T-helper 22 cell (primary cell): ENCODE measurements at regions not wholly inside any gene's neighbourhood (a gene's known extent, or its start where the extent isn't known, plus 50 kb on each side); places are given as distances from the start of the nearest gene placed in this dataset.
"Not testable (repeated sequence)": the region's sequence is repeated elsewhere in the genome, so short reads cannot be mapped to it uniquely, and the experiment has no call there.

ENCODE experiments used
- DNase-seq: peaks from one replicate; pipeline ENCODE4 v3.0.0-alpha.2; 2020; ENCODE audit warnings: low read depth

DNA sequence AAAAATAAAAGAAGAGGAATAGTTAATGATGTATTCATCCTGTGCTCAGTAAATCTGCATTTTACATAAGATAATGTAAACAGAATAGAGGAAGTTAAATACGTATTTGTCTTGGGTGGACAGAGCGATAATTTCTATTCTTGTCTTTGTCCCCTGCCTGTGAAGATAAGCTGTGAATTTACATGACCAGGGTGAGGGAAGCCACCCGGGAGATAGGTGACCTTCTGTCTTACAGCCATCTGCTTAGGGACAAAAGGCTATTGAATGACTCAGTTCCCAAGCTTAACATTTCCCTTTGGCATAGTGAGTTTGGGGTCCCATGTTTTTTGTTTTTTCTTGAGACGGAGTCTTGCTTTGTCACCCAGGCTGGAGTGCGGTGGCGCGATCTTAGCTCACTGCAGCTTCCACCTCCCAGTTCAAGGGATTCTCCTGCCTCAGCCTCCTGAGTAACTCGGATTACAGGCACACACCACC lies 88.7 kb upstream of the KCTD7 start:
- no peak for DNase-seq

DNA sequence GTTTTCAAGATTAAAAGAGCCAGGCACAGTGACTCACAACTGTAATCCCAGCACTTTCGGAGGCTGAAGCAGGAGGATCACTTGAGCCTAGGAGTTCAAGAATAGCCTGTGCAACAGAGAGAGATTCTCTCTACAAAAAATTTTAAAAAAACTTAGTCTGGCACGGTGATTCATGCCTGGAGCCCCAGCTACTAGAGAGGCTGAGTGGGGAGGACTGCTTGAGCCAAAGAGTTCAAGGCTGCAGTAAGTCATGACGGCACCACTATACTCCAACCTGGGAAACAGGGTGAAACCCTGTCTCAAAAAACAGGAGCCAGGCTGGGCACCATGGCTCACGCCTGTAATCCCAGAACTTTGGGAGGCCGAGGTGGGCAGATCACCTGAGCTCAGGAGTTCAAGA lies 86.6 kb upstream of the KCTD7 start:
- DNase-seq = no peak

DNA sequence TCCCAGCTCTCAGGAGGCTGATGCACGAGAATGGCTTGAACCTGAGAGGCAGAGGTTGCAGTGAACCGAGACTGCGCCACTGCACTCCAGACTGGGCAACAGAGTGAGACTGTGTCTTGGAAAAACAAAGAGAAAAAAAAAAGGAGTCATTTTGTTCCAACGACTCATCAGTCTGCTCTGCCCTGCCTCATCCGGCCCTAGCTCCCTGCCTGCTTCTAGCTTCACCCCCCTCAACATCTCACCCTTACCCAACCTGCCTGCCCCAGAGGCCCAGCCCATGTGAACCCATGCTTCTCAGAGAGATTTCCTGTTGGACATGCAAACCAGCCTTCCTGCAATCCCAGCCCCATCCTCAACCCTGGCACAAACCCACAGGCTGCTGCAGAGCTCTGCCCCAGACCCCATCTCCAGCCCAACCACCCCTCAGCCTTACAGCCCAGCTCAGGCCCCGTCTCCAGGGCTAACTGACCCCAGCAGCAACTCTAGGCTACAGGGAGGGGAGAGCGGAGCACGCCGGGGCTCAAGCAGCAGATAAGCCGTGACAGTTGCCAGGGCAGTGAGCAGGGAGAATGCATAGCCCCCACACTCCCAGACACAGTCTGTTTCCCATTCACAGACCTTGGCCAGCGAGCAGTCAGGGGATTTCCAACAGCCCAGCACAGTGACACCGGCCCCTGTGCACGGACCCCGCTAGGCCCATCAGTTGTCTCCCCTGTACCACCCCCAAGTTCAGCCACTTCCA lies 86.0 kb upstream of the KCTD7 start:
- no peak for DNase-seq

DNA sequence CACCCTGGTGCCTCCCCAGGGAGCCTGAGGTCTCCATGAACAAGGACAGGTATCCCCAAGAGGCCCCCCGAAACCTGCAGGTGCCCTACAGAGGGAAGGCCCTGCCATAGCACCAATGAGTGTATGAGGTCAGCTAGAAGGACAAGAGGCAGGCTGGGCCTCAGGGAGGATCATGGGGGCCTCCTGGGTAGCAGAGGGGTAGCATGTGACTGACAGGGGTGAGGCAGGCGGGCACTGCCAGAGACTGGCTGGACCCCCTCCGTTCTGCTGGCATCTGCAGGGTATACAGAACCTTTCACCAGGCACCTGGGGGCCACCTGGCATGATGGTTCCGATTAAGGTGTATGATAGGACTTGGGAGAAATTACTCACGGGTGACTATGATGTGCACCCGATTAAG lies 79.2 kb upstream of the KCTD7 start:
- no peak for DNase-seq

DNA sequence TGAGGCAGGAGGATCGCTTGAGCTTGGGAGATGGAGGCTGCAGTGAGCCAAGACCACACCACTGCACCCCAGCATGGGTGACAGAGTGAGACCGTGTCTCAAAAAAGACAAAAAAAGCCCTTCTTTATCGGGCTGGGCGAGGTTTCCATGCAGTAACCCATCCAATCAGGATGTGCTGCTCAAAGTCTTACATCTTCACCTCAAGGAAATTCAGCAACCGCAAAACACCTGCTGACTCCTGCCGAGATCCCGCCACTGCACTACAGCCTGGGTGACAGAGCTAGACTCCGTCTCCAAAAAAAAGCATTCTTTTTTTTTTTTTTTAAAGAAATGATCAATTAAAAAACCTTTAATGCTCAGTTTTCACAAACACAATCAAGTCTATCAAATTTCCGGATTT lies 75.7 kb upstream of the KCTD7 start:
- no peak for DNase-seq

DNA sequence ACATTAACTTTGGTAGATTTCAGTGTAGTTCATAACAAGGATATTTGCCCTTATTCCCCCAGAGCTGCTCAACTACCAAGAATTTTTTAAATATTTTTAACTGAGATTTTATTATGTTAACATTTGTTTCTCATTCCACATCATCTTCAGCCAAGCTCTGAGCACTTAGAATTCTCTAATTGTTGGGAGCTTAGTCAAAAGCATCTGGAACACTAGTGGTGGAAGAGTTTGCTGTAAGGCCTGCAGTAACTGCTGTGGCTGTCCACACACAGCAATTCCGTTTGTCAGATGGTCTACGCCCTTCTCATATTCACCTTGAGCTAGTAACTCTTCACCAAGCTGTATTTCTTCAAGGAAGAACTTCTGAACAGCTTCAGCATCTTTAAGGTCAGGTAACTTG lies 75.0 kb upstream of the KCTD7 start:
- not testable (repeated sequence) for DNase-seq

DNA sequence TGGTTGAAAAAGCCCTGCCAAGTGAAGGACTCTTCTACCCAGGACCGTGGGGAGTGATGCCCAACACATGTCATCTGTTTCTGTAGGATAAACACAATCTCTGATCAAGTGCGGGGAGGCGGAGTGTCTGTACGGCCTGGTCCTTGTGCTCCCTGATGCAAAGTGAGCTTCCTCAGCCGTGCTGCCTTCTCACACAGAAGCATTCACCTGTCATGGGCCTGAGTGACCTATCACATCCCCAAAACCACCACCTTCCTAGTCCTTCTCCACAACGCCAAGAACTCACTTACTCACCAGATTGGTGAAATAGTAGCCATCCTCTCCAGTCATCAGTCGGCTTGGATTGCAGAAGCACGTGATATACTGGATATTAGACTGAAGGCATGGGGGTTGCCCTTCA lies 74.4 kb upstream of the KCTD7 start:
- not testable (repeated sequence) for DNase-seq

DNA sequence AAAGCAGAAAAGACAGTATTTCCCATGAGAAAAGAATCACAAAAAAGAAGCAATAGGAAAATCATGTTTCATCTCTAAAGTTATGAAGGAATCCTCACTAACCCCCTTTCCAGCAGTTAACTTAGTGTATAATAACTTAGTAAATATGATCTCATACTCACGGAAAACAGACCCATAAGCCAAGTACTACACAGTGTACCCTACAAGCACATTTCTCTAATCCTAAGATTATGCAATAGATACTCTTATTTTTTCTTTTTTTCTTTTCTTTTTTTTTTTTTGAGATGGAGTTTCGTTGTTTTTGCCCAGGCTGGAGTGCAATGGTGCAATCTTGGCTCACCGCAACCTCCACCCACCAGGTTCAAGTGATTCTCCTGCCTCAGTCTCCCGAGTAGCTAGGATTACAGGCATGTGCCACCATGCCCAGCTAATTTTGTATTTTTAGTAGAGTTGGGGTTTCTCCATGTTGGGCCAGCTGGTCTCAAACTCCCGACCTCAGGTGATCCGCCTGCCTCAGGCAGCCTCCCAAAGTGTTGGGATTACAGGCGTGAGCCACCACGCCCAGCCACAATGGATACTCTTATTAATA lies 73.7 kb upstream of the KCTD7 start:
- not testable (repeated sequence) for DNase-seq

DNA sequence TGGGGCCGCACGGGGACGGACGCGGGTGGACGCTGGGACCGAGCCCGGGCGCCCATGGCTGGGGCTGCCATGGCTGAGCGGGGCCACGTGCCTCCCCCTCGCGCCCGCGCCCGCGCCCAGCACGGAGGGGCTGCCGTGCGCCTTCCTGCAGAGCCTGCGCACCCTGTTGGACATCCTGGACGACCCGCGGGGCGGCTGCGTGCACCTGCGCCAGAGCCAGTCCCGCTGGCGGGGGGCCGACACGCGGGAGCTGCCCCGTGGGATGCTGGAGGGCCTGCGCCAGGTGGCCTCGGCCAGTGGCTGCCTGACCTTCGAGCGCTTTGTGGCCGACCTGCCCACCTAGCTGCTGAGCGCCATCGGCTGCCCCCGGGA lies 72.5 kb upstream of the KCTD7 start:
- DNase-seq = no peak

DNA sequence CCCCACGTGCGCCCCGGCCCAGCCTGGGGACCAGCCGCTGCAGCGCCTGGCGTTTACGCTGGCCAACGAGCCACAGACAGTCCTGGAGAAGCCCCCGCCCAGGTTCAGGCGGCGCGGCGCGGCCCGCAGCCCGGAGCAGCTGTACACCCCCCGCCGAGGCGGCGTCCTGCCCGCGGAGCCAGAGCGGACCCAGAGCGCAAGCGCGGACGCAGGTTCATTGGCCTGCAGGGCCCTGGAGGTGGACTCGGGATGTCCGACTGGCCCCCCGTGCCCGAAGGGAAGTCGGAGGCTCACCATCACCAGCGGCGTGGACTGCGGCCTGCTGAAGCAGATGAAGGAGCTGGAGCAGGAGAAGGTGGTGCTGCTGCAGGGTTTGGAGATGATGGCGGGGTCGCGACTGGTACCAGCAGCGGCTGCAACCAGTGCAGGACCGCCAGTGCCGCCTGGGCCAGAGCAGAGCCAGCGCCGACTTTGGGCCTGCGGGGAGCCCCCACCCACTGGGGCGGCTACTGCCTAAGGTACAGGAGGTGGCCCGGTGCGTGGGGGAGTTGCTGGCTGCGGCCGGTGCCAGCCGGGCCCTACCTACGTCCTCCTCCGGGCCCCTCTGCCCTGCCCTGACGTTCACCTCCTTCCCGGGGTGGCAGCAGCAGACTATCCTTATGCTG lies 72.0 kb upstream of the KCTD7 start:
- no peak for DNase-seq

DNA sequence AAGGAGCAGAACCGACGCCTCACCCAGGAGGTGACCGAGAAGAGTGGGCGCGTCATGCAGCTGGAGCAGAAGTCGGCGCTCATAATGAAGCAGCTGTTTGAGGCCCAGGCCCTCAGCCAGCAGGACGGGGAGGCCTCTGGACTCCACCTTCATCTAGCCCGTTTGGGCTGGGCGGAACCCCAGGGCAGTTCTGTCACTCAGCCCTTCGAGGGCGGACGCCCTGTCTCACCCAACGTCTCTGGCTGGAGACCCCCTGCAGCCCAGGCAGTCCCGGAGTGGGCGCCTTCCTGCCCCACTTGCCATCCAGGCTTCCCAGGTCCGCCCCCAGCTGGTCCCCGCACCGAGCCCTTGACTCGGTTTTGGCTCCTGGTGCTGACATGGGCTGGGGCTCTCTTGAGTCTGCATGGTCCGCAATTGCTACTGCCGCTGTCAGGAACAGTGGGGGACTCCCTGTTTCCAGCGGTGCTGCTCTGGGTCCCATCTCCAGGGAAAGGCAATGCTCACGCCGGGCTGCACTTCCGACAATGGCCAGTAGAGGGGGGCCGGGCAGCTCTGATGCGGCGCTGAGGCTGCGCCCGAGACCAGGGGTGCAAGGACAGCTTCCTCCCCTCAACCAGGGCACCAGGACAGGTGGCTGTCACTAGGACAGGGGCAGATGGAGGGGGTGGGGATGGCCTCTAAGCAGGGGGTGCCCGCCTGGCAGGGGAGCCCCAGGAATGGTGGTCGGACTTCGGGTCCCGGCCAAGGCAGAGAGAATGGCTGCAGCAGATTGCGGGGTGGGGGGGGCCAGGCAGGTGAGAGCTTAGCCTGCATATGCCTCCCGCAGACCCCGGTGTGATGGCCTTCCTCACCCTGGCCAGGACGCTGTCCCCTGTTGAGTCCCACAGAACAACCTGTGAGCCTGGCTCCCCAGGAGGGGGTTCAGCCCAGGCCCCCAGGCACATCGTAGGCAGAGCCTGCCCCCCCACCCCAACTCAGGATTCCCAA lies 71.2 kb upstream of the KCTD7 start:
- DNase-seq = peak; percentile 21

DNA sequence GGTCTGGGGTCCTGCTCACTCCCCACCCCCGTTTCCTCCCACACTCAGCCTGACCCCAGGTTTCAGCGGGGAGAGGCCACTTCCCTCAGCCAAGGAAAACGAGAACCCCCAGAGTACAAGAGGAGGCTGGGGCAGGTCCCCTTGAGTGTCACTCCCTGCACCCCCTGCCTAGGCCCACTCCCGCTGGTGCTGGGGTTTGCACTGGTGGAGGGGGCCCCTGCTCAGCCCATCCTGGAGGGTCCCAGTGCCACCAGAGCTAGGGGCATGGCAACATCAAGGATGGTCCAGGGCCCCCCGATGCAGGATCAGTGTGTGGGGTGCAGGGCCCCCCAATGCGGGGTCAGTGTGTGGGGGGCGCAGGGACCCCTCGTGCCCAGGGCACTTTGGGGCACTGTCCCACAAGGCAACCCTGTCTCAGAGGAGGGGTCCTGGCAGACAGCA lies 70.5 kb upstream of the KCTD7 start:
- no peak for DNase-seq

DNA sequence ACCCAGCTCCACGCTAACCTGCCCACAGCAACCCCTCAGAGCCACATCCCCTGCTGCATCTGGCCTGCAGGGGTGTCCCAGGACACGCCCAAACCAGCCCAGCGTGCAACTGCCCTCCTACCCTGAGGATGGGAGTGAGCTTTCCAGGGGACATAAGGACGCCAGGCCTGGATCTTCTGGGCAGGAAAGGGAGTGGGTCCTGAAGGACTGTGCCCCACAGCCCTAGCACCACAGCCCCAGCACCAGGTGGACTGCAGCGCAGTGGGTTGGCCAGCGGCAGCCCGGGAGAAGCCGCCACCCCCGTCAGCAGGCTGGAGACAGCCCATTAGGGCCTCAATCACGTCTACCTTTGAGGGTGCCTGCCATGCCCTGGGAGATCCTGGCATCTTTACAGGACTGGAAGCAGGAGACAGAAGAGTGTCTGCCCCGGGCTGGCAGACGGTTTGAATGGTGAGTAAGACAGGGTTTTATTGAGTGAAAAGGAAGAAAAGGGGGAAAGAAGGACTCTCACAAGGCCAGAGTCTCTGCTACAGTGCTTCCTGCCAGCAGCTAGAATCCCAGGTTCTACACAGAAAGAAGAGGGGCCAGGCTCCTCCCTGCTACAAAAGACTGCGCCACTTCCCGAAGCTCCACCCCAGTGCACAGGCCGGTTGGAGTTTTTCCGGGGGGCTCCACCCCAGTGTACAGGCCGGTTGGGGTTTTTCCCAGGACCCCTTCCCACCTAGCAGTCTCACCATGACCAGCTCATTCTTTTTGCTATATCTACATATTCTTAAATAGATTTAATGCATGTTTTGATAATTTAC lies 69.8 kb upstream of the KCTD7 start:
- DNase-seq = no peak

DNA sequence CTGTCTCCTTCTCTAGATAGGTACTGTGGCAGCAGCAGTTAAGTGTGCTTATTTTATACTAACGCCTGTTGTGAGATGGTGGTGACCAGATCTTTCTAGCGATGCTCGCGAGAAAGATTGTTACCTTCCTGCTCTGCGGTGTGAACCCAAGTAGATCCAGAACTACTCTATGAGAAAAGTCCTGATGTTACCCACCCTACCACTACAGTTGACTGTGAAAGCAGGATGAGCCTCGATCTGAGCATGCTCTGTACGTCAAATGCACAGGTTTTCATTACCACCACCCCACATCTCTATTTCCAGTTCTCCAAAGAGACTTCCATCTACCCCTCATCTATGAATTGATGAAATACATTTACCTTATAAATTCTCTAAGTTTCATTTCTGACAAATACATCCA lies 64.6 kb upstream of the KCTD7 start:
- no peak for DNase-seq

DNA sequence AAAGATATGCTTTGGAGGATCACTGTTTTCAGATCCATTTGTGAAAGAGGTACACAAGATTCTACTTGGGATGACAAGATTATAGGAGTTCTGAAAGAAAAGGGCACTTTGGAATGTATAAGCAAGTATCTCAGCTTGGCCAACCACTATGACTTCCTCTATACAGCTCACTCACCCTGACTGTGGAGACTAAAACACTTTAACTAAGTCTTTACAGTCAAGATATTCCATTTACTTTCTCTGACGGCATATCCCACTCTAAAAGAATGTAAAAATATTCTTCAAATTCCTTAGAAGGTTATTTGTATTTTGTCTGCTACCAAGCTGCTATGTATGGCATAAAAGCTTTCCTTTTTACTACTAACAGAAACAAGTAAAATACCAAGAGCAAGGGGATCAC lies 58.5 kb upstream of the KCTD7 start:
- DNase-seq = not testable (repeated sequence)

DNA sequence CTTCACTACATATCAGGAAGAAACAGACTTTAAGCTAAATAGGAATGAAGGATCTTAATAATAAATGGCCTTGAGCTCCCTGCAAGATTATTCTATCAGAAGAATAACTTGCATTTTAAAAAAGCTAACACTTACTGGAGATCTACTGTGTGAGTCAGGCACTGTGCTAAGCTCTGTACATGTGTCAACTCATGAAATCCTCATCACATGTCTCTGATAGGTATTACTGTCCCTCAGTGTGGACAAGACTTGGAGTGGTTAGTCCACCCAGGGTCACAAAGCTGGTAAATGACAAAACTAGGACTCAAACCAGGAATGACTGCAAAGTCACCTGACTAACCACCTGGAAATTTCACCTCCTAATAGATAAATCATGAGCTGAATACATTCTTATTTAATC lies 57.1 kb upstream of the KCTD7 start:
- DNase-seq = no peak

DNA sequence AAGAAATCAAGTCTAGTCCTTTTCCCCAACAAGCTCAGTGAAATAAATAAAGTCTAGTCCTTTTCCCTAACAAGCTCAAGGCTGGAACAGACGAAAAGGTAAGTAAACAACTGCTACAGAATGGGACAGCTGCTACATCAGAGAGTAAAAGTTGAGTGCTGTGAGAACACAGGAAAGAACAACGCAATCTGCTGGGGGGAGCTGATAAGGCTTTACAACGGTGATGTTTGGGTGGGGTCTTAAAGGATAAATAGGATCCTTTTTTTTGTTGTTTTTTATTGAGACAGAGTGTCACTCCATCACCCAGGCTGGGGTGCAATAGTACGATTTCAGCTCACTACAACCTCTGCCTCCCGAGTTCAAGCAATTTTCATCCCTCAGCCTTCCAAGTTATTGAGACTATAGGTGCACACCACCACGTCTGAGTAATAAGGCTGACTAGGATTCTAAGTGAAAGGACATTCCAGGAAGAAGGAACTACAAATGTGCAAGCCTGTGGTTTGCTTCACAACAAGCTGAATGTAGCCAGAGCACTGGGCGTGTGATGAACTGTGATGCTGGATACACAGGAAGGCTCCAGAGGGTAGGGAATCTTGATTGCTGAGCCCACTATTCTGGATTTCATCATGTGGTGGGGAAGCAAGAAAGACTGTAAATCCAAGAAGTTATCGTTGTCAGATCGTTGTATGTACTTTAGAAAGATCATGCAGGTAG lies 54.7 kb upstream of the KCTD7 start:
- DNase-seq = not testable (repeated sequence)

DNA sequence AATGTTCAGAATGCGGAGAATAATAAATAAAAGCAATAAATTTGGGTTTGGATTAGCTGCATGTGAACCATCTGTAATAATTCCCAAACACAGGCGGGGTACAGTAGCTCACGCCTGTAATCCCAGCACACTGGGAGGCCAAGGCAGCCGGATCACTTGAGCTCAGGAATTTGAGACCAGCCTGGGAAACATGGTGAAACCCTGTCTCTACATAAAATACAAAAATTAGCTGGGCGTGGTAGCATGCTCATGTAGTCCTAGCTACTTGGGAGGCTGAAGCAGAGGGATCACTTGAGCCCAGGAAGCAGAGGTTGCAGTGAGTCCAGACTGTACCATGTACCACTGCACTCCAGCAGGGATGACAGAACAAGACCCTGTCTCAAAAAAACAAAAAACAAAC lies 53.9 kb upstream of the KCTD7 start:
- not testable (repeated sequence) for DNase-seq

DNA sequence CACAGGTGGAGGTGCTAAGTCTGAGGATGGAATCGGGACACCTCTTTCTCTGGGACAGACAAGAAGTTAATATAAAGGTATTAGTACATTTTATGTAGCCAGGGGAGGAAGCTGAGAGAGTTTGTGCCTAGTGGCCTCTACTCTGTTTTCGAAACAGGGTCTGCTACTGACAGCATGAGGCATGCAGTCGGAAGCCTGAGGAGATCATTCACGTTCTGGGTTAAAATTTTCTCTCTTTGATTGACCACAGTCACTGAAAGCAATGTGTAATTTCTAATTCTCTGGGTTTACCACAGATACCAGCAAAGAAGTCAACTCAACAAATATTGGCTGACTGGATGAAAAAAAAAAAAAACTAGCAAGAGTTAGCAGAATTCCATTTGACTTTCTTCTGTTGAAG lies 53.3 kb upstream of the KCTD7 start:
- no peak for DNase-seq

DNA sequence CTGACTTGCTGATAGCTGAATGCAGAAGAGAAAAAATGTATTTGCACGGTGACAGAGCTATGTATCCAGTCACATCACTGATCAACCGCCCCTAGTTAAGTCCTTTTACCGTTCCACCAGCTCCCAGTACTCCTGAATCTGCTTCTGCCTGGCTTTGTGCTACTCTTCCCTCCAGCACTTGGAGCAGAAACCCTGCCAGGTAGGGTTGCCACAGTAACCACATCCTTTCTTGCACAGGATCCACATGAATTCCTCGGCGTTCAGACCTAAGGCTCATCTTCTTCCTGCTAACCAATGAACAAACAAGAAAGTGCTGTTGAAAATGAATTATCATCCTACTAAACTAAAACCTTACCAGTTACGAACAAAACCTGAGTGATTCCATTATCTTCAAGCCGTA lies 52.0 kb upstream of the KCTD7 start:
- DNase-seq = no peak
